ENCODE measurements at regions not wholly inside any gene's neighbourhood (a gene's known extent, or its start where the extent isn't known, plus 50 kb on each side); places are given as distances from the start of the nearest gene placed in this dataset.

GRCh38 chr2:19503915-19504314, 145.5 kb upstream of the OSR1 start:
- Histone ChIP-seq H3K4me3 (ENCODE audit: severe bottlenecking) (no peak overlapping the region), H3K4me1 (ENCODE audit: insufficient read depth, poor library complexity, severe bottlenecking) (peaks cover 12% of the 10 kb centered on the region), H3K27ac (ENCODE audit: poor library complexity, severe bottlenecking) (no peak overlapping the region), H3K36me3 (ENCODE audit: low read depth) (no peaks in the 10 kb centered on the region), H3K27me3 (ENCODE audit: insufficient read depth, poor library complexity, severe bottlenecking) (no peaks in the 10 kb centered on the region), H3K9me3 (ENCODE audit: severe bottlenecking) (peaks cover 4% of the 10 kb centered on the region)
- ATAC-seq (ENCODE audit: low read depth), result no peak
- DNase-seq (ENCODE audit: low spot score), result no peak
- TF ChIP-seq CTCF (IDR thresholded peaks at IDR 0.05; ENCODE audit: poor library complexity, severe bottlenecking), result no peak

- TF ChIP-seq CTCF (IDR thresholded peaks at IDR 0.05; ENCODE audit: poor library complexity, severe bottlenecking), result no peak
- Histone ChIP-seq H3K27me3 (ENCODE audit: insufficient read depth, poor library complexity, severe bottlenecking) (no peaks in the 10 kb centered on the region), H3K36me3 (ENCODE audit: low read depth) (no peaks in the 10 kb centered on the region), H3K9me3 (ENCODE audit: severe bottlenecking) (peaks cover 4% of the 10 kb centered on the region), H3K4me3 (ENCODE audit: severe bottlenecking) (no peak overlapping the region), H3K4me1 (ENCODE audit: insufficient read depth, poor library complexity, severe bottlenecking) (peaks cover 12% of the 10 kb centered on the region), H3K27ac (ENCODE audit: poor library complexity, severe bottlenecking) (no peak overlapping the region)
- ATAC-seq (ENCODE audit: low read depth), result no peak
- DNase-seq (ENCODE audit: low spot score), result no peak
These were observed 145.0 kb upstream of the OSR1 start for GRCh38 chr2:19503406-19503805.

- Histone ChIP-seq H3K36me3 (ENCODE audit: low read depth) (no peaks in the 10 kb centered on the region), H3K9me3 (ENCODE audit: severe bottlenecking) (peaks cover 4% of the 10 kb centered on the region), H3K27ac (ENCODE audit: poor library complexity, severe bottlenecking) (no peak overlapping the region), H3K4me1 (ENCODE audit: insufficient read depth, poor library complexity, severe bottlenecking) (peaks cover 8% of the 10 kb centered on the region), H3K27me3 (ENCODE audit: insufficient read depth, poor library complexity, severe bottlenecking) (no peaks in the 10 kb centered on the region), H3K4me3 (ENCODE audit: severe bottlenecking) (no peak overlapping the region)
- DNase-seq (ENCODE audit: low spot score) (no peak), ATAC-seq (ENCODE audit: low read depth) (no peak)
- TF ChIP-seq CTCF (IDR thresholded peaks at IDR 0.05; ENCODE audit: poor library complexity, severe bottlenecking), result no peak
These were observed 141.7 kb upstream of the OSR1 start for GRCh38 chr2:19500126-19500525.

GRCh38 chr2:19496646-19497045, 138.2 kb upstream of the OSR1 start:
- Histone ChIP-seq H3K4me3 (ENCODE audit: severe bottlenecking) (no peak overlapping the region), H3K4me1 (ENCODE audit: insufficient read depth, poor library complexity, severe bottlenecking) (no peaks in the 10 kb centered on the region), H3K27me3 (ENCODE audit: insufficient read depth, poor library complexity, severe bottlenecking) (no peaks in the 10 kb centered on the region), H3K27ac (ENCODE audit: poor library complexity, severe bottlenecking) (no peak overlapping the region), H3K36me3 (ENCODE audit: low read depth) (no peaks in the 10 kb centered on the region), H3K9me3 (ENCODE audit: severe bottlenecking) (peaks cover 4% of the 10 kb centered on the region)
- no peak for TF ChIP-seq CTCF (IDR thresholded peaks at IDR 0.05; ENCODE audit: poor library complexity, severe bottlenecking)
- DNase-seq (ENCODE audit: low spot score) (no peak), ATAC-seq (ENCODE audit: low read depth) (no peak)

- H3K9me3 ChIP-seq (ENCODE audit: severe bottlenecking), result no peaks in the 10 kb centered on the region
- no peaks in the 10 kb centered on the region for H3K4me1 ChIP-seq (ENCODE audit: insufficient read depth, poor library complexity, severe bottlenecking)
- ATAC-seq (ENCODE audit: low read depth) (no peak), DNase-seq (ENCODE audit: low spot score) (no peak)
- no peak overlapping the region for H3K4me3 ChIP-seq (ENCODE audit: severe bottlenecking)
- H3K27ac ChIP-seq (ENCODE audit: poor library complexity, severe bottlenecking), result no peak overlapping the region
- no peaks in the 10 kb centered on the region for H3K27me3 ChIP-seq (ENCODE audit: insufficient read depth, poor library complexity, severe bottlenecking)
- H3K36me3 ChIP-seq (ENCODE audit: low read depth), result no peaks in the 10 kb centered on the region
- TF ChIP-seq CTCF (IDR thresholded peaks at IDR 0.05; ENCODE audit: poor library complexity, severe bottlenecking), result no peak
These were observed 135.8 kb upstream of the OSR1 start for GRCh38 chr2:19494241-19494640.

Measured in RWPE2 (cell line).